Vagina (tissue), 2 donors: ENCODE measurements at regions not wholly inside any gene's neighbourhood (a gene's known extent, or its start where the extent isn't known, plus 50 kb on each side); places are given as distances from the start of the nearest gene placed in this dataset.
"Not testable (repeated sequence)": the region's sequence is repeated elsewhere in the genome, so short reads cannot be mapped to it uniquely, and the experiment has no call there.

Experiments used
- DNase-seq, 2 donors: peaks; one replicate each; pipeline ENCODE4 v3.0.0-alpha.2; 2017; ENCODE audit errors: extremely low spot score in 2 of 2
- H3K27ac ChIP-seq: fragments of 200-600 bp; sonication (generic); one replicate; pipeline ENCODE4 v1.5.1; 2019
- H3K27me3 ChIP-seq: fragments of 200-600 bp; sonication (generic); one replicate; pipeline ENCODE4 v1.5.1; 2019
- H3K36me3 ChIP-seq, 2 donors: fragments of 200-600 bp; sonication (generic); one replicate each; pipeline ENCODE4 v1.5.1; 2017 to 2019
- H3K4me1 ChIP-seq: fragments of 200-600 bp; sonication (generic); one replicate; pipeline ENCODE4 v1.5.1; 2019
- H3K4me3 ChIP-seq, 2 donors: fragments of 200-600 bp; sonication (generic); 1 replicate in 1 of 2; 2 replicates in 1 of 2; pipeline ENCODE4 v1.5.1; 2016 to 2019
- H3K9me3 ChIP-seq: fragments of 200-600 bp; sonication (generic); one replicate; pipeline ENCODE4 v1.5.1; 2019
- POLR2A ChIP-seq, 2 donors: fragments of 450-650 bp; IDR thresholded peaks; one replicate each; pipeline ENCODE4 v1.6.1; 2017; ENCODE audit warnings: antibody characterized with exemption in 2 of 2, mild to moderate bottlenecking in 2 of 2, moderate library complexity in 2 of 2
- POLR2AphosphoS5 ChIP-seq, 2 donors: sonication (generic); formaldehyde crosslinking; IDR thresholded peaks; one replicate each; pipeline ENCODE4 v1.9.0; 2017; ENCODE audit warnings: antibody characterized with exemption in 2 of 2, mild to moderate bottlenecking in 2 of 2, low read depth in 1 of 2; ENCODE audit not compliant: insufficient read depth in 1 of 2
- intact Hi-C: fragments of 100-400 bp; cut with DNase I; formaldehyde crosslinking; loops from one replicate; pipeline ENCODE4 v1.15.1; 2023
- TF ChIP-seq, protein P1 (sequence below), 3 experiments: fragments of 450-650 bp in 2 of 3; fragments of 200-600 bp in 1 of 3; sonication (generic) in 1 of 3; IDR thresholded peaks; one replicate each; pipeline ENCODE4 v1.5.1; 2017 to 2019; ENCODE audit warnings: antibody characterized with exemption in 3 of 3, mild to moderate bottlenecking in 2 of 3, moderate library complexity in 2 of 3

GRCh38 chr22:49398646-49399045, 429.0 kb downstream of the BRD1 start:
- peaks cover 3% of the 10 kb centered on the region for H3K27me3 ChIP-seq
- peak; percentile 47 to 61 for DNase-seq
- intact Hi-C loops, result no loop called here

DNA sequence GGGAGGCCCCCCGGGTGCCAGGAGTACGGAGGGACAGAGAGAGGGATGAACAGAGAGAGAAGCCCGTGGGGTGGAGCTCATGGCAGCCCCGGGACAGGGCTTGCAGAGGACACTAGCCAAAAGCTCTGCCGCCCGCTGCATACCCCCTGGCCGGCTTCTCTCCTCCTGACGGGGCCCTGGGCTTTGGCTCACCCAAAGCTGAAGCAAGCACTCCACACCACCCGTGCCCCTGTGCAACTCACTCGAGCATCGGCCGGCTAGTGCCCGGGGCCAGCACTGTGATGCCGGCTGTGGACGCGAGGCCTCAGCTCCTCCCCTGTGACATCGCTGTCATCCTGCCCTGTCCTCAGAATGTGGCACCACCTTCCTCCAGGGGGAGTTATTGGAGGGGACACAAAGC, 429.6 kb downstream of the BRD1 start:
- no peaks in the 10 kb centered on the region for H3K36me3 ChIP-seq
- H3K4me1 ChIP-seq, result no peaks in the 10 kb centered on the region
- H3K27me3 ChIP-seq, result peaks cover 3% of the 10 kb centered on the region

More at GRCh38 chr22:49398646-49399045, 429.0 kb downstream of the BRD1 start:
- Histone ChIP-seq H3K4me3 (no peak overlapping the region), H3K36me3 (no peaks in the 10 kb centered on the region), H3K27ac (no peak overlapping the region), H3K4me1 (no peaks in the 10 kb centered on the region), H3K9me3 (no peaks in the 10 kb centered on the region)
- TF ChIP-seq POLR2AphosphoS5 (IDR thresholded peaks at IDR 0.05; ENCODE audit: insufficient read depth in 1 of 2, low read depth in 1 of 2), result no peak
- no peak for TF ChIP-seq POLR2A (IDR thresholded peaks at IDR 0.05)
- TF ChIP-seq, protein P1, sequence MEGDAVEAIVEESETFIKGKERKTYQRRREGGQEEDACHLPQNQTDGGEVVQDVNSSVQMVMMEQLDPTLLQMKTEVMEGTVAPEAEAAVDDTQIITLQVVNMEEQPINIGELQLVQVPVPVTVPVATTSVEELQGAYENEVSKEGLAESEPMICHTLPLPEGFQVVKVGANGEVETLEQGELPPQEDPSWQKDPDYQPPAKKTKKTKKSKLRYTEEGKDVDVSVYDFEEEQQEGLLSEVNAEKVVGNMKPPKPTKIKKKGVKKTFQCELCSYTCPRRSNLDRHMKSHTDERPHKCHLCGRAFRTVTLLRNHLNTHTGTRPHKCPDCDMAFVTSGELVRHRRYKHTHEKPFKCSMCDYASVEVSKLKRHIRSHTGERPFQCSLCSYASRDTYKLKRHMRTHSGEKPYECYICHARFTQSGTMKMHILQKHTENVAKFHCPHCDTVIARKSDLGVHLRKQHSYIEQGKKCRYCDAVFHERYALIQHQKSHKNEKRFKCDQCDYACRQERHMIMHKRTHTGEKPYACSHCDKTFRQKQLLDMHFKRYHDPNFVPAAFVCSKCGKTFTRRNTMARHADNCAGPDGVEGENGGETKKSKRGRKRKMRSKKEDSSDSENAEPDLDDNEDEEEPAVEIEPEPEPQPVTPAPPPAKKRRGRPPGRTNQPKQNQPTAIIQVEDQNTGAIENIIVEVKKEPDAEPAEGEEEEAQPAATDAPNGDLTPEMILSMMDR (IDR thresholded peaks at IDR 0.05), result no peak

DNA sequence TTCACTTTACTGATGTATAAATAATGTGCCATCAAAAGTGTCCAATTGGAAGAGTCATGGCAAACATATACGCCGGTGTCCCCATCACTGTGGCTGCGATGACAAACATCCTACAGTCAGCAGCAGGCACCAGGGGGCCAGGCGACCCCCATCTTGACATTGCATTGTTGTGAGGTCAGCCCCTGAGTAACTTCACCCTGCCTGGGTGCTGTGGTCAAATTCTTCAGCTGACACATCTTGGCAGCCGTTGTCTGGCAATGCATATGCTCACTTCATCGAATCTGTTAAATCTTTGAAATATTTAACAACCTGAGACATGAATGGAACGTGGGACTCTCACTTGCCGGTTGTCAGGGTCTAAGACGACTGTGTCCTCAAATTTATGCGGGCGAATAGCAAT, 430.9 kb downstream of the BRD1 start:
- Histone ChIP-seq H3K27me3 (peaks cover 3% of the 10 kb centered on the region), H3K4me1 (no peaks in the 10 kb centered on the region), H3K9me3 (no peaks in the 10 kb centered on the region), H3K4me3 (no peak overlapping the region), H3K27ac (no peak overlapping the region), H3K36me3 (no peaks in the 10 kb centered on the region)
- TF ChIP-seq, protein P1 (IDR thresholded peaks at IDR 0.05), result no peak
- TF ChIP-seq POLR2A (IDR thresholded peaks at IDR 0.05) (no peak), POLR2AphosphoS5 (IDR thresholded peaks at IDR 0.05; ENCODE audit: insufficient read depth in 1 of 2, low read depth in 1 of 2) (no peak)
- intact Hi-C loops, result no loop called here
- DNase-seq, result no peak

More for the DNA sequence above, 429.6 kb downstream of the BRD1 start:
- DNase-seq, result peak; percentile 60 to 64
- Histone ChIP-seq H3K4me3 (no peak overlapping the region), H3K9me3 (no peaks in the 10 kb centered on the region), H3K27ac (no peak overlapping the region)
- TF ChIP-seq POLR2A (IDR thresholded peaks at IDR 0.05) (no peak), POLR2AphosphoS5 (IDR thresholded peaks at IDR 0.05; ENCODE audit: insufficient read depth in 1 of 2, low read depth in 1 of 2) (no peak)
- TF ChIP-seq, protein P1 (IDR thresholded peaks at IDR 0.05), result no peak
- intact Hi-C loops, result no loop called here

DNA sequence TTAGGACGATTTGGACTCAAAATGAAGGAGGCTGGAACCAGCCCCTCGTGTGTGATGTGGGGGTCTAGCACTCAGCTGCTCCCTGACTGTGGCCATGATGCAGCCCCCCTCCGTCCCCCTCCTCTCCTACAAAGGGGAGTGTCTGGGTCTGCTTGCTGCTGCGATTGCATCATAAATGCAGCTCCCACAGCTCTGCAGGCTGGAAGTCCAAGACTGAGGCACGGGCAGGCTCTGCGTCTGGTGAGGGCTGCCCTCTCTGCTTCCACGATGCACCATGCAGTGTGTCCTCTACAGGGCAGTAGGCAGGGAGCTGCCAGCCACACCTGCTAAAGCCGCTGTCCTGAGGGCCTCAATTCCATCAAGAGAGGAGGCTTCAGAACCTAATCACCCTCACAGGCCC, 432.1 kb downstream of the BRD1 start:
- no peak overlapping the region for H3K27ac ChIP-seq
- no peaks in the 10 kb centered on the region for H3K9me3 ChIP-seq
- intact Hi-C loops, result no loop called here
- TF ChIP-seq, protein P1 (IDR thresholded peaks at IDR 0.05), result no peak
- TF ChIP-seq POLR2AphosphoS5 (IDR thresholded peaks at IDR 0.05; ENCODE audit: insufficient read depth in 1 of 2, low read depth in 1 of 2) (no peak), POLR2A (IDR thresholded peaks at IDR 0.05) (no peak)
- H3K4me1 ChIP-seq, result no peaks in the 10 kb centered on the region
- no peaks in the 10 kb centered on the region for H3K36me3 ChIP-seq
- peaks cover 3% of the 10 kb centered on the region for H3K27me3 ChIP-seq
- peak in 1 of 2 donors; percentile 89 for DNase-seq
- no peak overlapping the region for H3K4me3 ChIP-seq

DNA sequence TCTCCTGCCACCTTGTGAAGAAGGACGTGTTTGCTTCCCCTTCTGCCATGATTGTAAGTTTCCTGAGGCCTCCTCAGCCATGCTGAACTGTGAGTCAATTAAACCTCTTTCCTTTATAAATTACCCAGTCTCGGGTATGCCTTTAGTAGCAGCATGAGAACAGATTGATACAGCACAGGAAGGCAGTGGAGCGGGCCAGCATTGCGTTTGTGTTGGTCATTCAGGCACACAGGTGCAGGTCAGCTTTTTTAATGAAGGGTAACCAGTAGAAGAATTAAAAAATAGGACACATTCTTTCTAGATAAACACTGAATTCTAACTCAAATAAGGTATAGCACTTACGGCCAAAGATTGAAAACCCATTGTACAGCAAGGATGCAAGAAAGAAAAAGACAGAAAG, 432.6 kb downstream of the BRD1 start:
- H3K27me3 ChIP-seq, intact Hi-C loops, H3K36me3 ChIP-seq, H3K9me3 ChIP-seq, H3K4me3 ChIP-seq, H3K4me1 ChIP-seq, H3K27ac ChIP-seq, DNase-seq: not testable (repeated sequence)
